Activated CD4-positive, alpha-beta T cell treated with anti-CD3 and anti-CD28 coated beads, Interleukin-2, amount 50 U/mL, for 24 hours (primary cell): ENCODE measurements at regions not wholly inside any gene's neighbourhood (a gene's known extent, or its start where the extent isn't known, plus 50 kb on each side); places are given as distances from the start of the nearest gene placed in this dataset.

ENCODE experiments used
- DNase-seq, 2 donors: peaks; one replicate each; pipeline ENCODE4 v3.0.0-alpha.2; 2020; ENCODE audit warnings: low read depth in 1 of 2, low spot score in 1 of 2

DNA sequence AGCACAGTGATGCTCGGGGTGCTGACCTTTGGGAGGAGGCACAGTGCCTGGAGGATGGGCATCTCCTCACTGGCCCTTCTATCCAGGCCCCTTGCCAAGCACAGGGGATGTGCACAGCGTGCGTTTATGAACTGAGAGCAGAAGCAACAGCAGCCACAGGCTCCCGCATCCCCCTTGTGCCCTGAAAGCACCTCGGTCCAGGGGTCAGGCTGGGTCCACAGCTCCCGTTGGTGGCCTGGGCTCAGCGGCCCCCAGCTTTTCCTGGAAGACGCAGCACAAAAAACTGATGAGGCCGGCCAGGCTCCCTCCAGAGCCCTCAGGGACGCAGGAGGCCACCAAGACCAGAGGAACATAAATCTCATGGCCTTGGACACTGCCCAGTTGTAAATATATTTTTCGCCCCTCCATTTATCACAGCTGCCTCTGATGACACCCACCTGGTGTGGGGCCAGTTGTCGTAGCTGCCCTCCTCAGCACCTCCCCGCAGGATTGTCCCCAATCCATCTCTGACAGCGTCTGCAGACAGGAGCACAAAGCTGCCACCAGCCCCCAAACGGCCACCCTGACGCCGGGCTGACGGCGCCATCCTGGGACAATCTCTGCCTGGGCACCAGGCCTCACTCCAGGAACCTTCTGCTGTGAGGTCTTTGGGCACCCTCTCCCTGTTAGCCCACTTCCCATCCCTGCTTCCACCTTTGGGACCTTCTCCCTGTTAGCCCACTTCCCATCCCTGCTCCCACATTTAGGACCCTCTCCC, 203.1 kb downstream of the BRD1 start:
- no peak for DNase-seq

DNA sequence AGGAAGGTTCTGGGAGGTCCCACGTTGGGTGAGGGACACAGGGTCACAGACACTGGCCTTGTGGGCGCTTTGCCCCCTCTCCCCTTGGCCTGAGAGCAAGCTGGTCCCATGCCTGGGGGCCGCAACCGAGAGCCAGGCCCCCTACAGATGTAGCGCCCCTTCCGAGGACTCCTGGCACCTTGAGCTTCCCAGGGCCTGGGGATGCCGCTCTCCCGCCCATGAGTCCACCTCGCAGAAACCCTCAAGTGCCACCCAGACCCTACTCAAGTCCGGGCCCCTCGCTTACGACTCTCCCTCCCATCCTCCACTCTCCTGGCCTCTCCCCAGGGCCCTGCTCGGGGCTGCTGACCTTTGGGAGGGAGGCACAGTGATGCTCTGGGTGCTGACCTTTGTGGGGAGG, 204.0 kb downstream of the BRD1 start:
- DNase-seq: no peak

DNA sequence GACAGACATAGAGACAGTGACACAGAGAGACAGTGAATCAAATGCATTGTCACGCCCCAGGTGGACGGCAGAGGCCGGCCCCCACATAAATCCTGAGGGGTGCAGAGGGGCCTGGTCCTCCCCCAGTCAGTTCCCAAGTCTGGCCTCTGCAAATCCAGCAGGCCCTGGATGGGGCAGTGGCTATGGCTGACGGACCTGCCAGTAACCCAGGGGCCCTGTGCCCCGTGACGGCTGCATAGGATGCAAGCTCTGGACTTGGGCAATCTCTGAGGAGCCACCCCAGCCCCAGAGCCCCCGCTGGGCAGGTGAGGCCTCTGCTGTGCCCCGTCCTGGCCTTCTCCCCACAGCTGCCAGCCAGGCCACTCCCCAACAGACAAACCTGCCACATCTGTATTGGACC, 204.5 kb downstream of the BRD1 start:
- DNase-seq: no peak

DNA sequence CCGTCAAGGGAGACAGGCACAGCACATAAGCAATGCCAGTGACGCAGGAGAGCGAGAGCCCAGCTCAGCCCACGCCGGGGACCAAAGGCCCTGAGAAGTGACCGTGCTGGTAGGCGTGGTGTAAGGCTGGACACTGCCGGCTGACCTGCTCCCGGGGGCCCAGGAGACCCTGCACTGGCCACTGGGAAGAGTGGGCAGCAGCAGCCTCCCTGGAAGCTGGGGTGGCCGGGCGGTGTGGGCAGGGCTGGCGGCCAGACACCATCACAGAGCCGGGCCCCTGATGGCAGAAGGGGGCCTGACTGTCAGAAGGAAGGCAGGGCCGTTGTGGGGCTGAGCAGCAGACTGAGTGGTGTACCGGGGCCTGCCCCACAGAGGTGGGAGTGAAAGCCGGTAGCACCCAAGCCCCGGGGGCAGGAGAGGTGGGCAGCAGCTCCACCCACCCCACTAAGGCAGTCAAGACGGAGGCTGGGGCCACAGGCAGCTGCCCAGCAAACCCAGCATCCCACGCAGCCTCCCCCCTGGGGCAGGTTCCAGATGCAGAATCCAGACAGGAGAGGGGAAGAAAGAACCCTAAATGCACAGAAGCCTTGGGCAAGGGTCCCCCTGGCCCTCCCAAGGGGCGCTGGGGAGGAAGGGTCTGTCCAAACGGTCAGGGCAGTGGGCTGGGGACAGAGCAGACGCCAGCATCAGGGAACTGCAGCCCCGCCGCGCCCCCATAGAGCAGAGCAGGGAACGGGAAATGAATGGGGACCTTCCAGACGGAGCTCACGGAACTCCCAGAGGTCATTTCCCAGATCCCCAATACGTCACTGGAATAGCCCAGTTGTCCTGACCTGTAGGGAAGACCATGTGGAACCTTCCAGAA, 205.2 kb downstream of the BRD1 start:
- no peak for DNase-seq

DNA sequence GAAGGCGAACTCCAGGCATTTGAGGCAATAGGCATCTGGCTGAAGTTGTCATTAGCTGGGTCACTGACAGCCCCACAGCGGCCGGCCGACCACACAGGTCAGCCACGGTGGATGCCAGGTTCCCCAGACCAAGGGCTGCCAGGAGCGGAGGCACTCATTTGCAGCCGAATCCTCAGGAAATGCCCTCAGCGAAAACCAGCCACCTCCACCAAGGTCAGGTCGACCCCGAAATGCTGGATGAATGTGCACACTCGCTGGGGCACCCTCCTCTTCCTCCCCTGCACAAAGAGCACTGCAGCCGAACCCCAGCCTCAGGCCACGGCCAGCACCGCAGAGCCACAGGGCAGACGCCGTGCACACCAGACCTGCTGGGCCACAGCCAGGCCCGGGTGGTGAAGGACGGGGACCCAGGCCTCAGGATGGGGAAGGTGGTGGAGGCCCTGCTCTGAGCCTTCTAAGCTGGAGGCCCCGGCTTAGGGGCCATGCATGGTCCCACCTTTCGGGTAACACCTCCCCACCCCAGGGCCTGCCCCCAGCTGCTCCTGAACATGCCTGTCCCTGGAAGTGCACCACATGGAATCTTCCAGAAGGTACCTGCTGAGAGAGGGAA, 206.0 kb downstream of the BRD1 start:
- DNase-seq: no peak

DNA sequence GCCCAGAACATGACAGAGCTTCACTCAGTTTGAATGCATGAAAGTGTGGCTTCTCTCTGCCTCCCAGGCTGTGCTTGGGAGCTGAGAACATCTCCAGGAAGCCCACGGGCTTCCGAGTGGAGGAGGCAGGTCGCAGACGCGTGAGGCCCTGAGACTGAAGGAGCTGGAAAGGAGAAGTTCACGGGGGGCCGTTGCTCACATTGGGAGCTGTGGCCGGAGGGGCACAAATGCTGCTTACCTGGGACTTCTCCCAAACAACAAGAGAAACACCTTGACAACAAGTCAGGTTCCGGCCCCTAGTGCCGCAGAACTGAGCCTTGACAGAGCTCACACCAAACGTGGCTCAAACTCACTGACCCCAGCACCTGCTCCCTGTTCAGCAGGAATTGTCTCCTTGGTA, 207.0 kb downstream of the BRD1 start:
- no peak for DNase-seq

DNA sequence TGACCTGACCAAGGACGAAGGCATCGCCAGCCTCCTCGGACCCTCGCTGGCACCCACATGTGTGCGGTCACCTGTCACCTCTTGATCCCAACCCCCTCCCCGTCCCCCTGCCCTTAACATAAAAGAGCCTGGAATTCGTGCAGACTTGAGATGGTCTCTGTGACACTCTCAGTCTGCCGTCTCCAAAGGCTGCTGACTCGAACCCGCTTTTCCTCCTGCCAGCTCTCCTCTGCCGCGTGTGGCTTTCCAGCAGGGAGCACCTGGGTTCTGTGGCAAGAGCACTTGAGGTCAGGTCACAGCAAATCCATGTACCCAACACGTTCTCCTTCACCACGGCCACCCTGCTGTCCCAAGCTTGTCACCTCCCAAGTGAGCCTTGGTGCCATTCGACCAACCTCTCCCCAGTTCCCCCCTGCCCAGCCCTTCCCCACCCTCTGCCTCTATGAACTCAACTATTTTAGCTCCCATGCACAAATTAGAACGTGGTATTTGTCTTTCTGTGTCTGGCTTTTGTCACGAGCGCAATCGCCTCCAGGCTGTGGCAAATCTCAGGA, 207.6 kb downstream of the BRD1 start:
- DNase-seq: no peak

DNA sequence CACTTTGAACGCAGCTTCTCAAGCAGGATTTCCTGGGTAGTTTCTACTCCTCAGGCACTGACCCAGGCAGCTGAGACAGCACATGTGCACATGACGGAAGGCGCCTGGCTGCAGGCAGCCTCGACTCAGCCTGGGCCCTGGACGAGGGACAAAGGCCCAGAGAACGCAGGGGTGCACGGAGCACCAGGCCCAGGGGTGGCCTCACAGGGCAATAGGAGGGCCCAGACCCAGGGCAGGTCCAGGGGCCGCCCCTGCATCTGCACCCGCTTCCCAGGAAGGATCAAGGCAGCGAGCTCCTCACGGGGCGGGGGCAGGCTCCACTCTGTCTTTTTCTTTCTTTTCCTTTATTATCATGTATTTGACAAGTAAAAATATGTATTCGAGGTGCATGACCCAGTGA, 208.4 kb downstream of the BRD1 start:
- DNase-seq: no peak

DNA sequence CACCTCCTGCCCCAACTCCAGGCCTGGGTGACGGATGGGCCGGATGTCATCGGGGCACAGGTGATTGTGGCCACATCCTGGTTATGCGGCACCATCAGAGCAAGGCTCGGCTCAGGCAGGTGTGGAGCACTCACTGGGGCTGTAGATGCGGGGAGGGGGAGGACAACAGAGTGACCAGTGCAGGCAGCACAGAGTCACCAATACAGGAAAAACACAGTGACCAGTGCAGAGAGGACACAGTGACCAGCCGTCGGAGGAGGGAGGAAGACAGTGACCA, 209.1 kb downstream of the BRD1 start:
- no peak for DNase-seq

DNA sequence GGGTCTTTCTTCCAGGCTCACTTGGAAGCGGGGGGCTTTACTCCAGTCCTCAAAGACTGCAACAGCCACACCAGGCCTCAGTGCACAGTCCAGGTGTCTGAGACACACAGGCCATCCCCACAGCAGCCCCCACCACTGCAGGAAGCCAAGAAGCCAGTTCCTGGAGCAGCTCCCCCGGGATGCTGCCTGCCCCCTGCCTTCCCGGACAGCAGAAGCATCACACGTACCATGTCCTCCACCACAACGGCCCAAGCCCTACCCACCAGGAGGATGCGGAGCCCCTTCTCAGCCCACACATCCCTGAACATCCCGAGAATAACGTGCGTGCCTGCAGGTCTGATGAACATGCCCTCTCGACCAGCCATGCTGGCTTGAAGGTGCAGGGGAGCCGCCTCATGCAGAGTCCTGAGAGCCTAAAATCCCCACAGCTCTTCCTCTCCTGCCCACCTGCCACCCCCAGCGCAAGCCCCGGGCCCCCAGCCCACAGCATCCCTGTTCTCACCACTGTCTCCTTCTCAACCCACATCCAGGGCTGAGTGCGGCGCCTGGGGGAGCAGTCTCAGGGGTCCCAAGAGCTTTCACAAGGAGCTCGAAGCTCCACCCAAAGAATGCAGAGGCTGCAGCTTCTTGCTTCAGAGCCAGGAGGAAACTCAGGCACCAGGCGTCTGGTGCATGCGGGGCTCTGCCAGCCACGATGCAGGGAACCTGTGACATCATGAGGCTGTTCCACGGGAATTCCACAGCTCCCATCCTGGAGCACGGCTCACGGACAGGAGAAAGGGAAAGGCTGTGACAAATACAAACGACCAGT, 209.6 kb downstream of the BRD1 start:
- no peak for DNase-seq

DNA sequence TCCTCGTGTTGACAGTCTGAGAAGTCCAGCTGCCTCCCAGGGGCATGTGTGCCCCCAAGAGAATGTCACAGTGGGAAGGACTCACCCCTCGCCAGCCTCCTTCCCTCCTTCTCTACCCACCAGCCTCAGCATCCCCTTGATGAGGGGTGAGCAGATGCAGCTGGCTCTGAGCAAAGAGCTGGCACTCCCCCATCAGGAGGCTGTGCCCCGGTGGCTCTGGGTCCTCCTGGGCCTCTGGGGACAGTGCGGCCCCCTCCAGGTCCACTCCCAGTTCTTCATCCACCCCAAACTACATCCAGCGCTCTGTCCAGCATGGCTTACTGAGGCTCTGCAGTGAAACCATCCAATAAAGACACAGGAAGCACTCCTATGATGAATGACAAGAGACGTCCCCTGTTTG, 210.4 kb downstream of the BRD1 start:
- DNase-seq: no peak

DNA sequence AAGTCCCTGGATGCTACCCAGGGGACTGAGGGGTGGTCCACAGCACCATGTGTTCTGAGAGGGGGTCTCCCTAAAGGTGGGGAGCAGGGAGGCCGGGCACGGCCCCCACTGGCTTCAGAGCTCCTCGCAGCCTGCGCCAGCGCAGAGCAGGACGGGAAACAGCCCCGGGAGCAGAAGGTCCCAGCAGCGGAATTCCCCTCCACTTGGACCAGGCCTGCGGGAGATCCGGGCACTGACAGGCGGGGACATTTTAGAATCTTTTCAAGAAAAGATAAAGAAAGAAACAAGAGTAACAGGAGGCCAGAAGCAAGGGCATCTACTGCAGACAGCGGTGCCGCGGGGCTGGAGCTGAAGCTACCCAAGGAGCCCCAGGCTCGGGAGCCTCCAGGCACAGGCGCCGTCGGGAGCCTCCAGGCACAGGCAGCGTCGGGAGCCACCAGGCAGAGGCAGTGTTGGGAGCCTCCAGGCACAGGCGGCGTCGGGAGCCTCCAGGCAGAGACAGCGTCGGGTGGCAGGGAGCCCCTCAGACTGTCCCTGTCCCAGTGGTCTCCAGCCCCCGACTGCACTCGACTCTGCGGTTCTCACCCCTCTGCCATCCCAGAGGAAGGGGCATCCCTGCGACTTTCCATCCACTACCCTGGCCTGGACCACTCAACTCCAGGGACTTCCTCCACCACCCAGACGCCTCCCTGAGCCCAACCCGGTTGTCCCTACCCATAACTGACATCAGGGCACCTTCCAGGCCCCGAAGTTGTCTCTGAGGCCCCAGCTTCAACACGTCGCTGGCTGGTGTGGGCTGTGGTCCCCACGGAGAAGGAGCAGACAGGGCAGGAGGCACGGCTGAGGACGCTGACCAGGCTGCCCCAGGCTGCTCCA, 211.1 kb downstream of the BRD1 start:
- no peak for DNase-seq

DNA sequence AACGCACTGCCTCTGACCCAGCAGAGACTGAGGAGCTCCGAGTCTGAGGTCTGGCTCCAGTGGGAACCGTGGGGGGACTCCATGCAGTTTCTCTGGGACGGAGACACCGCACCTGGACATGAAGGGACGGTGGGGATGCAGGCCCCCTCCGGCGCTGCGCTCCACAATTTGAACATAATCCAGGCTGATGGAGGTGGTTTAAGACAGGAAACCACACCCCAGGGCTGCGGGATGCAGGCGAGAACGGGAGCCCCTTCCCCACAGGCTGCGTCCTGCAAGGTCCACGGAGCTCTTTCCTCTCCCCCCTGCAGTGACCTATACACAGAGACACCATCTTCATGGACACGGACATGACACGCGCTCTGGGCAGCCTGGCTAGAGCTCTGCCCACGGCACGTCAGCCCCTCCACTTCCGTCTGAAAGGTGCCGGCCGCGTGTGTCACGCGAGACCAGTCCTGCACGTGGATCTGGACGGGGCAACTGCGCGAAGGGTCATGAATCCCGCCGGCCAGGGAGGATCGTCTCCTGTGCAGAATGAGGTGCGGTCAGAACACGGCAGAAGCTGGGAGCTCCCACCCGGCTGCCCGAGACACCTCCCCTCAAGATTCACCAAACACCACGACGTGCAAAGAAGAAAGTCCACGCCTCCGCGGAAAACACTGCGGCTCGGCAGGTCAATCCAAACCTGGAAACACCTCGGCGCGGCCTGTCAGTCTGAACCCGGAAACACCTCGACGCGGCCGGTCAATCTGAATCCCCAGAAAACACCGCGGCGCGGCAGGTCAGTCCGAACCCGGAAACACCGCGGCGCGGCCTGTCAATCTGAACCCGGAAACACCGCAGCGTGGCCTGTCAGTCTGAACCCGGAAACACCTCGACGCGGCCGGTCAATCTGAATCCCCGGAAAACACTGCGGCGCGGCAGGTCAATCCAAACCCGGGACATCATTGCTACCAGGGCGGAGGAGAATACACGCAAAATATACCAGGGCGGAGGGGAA, 212.4 kb downstream of the BRD1 start:
- DNase-seq: no peak

DNA sequence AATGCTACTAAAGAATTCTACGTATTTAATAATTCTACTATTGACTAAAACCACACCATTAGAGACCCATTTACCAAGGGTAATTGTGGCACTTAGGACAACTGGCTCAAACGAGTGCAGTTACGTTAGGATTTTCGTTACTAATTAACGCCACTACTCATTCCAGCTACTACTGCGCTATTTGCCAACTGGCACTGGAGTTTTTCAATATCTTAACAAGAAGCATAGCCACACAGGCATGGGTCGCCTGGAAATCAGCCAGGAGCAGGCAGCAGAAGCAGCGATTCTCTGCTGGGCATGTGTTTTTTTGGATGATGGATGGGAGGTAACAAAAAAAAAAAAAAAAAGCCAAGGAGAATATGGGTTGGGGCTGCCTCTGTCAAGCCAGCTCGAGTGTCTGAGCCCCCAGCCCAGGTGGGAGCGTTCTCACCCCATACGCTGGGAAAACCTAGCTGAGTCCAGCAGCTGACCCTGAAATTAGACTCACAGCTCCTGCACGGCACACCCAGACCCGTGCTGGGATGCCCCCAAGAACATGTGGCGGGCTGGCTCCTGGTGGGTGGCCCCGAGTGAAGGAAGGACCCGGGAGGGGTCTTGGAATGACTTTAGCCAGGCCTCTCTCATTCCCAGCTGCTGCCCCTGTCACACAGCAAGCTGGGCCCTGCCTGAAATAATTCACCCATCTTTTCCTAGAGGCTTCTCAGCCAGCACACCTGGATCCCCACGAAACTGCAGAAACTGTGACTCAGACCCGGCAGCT, 214.0 kb downstream of the BRD1 start:
- DNase-seq: no peak

DNA sequence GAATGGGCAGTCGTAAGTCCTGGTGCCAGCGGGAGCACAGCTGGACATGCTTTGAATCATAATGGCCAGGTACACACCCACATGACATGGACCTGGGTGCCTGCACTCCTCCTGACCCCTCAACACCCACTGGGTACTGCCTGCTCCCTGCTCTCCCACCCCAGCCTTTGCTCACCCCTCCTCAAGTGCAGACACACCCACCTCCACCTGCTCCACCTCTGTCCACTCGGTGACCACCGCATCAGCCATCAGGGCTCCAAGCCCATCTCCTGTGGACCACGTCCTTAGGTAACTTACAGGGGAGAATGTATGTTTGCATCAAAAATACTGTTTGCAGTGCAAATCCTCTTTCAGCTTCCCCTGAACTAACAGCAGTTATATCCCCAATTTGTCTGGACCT, 214.6 kb downstream of the BRD1 start:
- DNase-seq: no peak

DNA sequence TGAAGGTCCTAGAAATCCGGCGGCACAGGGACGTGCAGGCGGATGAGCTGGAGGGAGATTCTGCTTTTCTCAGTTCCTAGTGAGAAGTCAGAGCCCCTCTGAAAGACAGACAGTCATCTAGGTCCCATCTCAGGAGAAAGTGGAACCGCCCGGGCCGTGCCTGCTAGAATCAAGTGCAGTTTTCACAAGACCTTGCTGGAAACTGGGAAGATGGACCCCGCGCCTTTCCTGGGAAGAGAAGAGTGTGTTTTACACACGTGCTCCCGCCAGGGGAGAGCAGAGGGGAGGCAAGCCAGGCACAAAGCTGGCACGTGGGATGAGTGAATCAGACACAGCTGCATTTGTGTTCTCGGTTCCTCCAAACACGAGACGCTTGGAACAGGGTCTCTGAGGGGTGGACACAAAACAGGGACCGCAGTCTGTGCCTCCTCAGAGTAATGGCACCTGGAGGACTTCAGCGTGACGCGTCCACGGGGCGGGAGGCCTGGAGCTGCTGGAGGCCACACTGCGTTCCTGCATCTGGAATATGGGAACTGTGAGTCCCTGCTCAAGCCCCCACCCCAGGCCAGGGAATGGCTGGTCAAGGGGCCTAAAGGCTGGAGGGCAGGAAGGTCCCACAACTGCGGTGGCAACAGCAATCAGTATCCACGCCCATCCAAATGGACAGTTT, 218.3 kb downstream of the BRD1 start:
- no peak for DNase-seq

DNA sequence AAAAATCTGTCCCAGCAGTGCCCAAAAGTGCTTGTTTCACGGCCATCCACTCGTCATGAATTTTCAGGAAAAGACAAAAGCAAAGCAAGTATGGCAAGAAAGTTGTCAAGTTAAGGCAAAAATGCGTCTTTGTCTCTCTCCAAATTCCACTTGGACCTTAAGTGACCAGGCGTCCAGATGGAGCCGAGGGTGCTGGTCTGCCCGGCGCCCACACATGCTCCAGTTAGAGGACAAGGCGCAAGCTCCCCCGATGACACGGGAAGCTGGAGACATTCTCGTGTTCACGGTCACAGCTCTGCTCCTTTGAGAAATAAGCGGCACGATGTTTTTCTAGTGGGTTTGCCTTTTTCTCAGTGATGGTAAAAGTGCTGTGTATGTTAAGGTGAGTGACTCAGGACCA, 219.0 kb downstream of the BRD1 start:
- no peak for DNase-seq

DNA sequence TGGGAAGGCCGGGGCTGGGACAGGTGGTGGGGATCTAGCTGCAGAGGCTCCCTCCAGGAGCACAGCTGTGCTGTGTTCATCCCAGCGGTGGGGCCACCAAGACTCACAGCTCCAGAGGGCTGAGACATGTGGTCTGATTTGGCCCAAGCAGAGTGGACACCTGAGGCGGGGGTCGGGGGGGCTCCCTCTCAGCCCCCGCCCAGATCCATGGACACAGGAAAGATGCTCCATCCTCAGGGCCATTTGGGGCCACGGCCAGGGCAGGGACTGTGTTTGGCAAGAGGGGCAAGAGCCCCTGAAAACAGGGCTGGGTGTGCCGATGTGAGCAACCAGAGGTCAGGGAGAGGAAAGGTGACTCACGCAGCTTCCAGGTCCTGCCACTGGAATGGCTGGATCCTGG, 219.4 kb downstream of the BRD1 start:
- no peak for DNase-seq
